ENCODE measurements at regions not wholly inside any gene's neighbourhood (a gene's known extent, or its start where the extent isn't known, plus 50 kb on each side); places are given as distances from the start of the nearest gene placed in this dataset.

DNA sequence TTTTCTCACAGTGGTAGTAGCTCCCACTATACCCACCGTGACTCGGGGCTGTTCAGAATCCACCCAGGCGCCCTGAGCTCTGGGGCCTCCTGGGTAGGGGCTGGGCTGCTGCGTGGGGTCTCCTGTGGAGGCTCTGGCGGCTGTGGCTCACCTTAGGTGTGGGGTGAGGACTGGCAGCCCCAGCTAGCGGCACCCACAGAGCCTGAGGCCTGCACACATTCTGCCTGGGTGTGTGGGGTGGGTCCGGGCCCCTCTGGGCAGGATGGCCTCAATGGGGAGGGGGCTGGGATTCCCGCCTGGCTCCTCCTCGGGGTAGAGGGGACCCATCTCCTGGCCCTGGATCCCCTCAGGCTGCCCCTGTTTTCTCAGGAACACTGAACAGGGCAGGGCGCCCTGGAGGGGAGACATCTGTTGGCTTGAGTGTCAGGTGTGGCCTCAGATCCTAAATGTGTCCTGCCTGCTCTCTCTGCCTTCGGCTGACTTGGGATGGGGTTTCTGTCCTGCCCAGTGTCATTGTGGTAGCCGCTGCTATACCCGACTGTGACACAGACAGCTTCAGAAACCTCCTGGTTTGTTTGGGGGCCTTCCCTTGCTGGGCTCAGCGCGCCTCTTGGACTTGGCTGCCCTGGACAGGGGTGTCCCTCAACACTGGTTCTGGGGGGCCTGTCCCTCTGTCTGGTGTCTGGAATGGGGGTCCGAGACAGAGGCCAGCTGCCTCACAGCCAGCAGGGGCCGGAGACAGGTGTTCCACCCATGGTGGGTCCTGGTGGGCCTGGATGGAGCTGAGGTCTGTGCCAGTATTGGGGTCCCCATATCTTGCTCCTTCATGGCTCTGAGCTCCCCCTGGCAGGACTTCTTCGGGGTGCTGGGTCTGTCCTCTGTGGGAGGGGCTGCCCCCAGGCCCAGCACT, 354.9 kb downstream of the TMEM121 start:
- TF ChIP-seq, protein P1, sequence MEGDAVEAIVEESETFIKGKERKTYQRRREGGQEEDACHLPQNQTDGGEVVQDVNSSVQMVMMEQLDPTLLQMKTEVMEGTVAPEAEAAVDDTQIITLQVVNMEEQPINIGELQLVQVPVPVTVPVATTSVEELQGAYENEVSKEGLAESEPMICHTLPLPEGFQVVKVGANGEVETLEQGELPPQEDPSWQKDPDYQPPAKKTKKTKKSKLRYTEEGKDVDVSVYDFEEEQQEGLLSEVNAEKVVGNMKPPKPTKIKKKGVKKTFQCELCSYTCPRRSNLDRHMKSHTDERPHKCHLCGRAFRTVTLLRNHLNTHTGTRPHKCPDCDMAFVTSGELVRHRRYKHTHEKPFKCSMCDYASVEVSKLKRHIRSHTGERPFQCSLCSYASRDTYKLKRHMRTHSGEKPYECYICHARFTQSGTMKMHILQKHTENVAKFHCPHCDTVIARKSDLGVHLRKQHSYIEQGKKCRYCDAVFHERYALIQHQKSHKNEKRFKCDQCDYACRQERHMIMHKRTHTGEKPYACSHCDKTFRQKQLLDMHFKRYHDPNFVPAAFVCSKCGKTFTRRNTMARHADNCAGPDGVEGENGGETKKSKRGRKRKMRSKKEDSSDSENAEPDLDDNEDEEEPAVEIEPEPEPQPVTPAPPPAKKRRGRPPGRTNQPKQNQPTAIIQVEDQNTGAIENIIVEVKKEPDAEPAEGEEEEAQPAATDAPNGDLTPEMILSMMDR (conservative IDR thresholded peaks at IDR 0.05; ENCODE audit: low read depth, low read length): no peak
- TF ChIP-seq EZH2 (IDR thresholded peaks at IDR 0.05; ENCODE audit: low read length, unreplicated experiment): no peak
